HepG2 (cell line): ENCODE measurements at regions not wholly inside any gene's neighbourhood (a gene's known extent, or its start where the extent isn't known, plus 50 kb on each side); places are given as distances from the start of the nearest gene placed in this dataset.

Experiments
- KLF12 ChIP-seq: sonication (generic); formaldehyde crosslinking; IDR thresholded peaks from 2 replicates; pipeline ENCODE4 v1.4.0; 2020; ENCODE audit warnings: missing genetic modification reagents, borderline replicate concordance
- PCBP1 ChIP-seq: fragments of 200-400 bp; formaldehyde crosslinking; IDR thresholded peaks from 2 replicates; pipeline ENCODE4 v1.6.1; 2017; ENCODE audit warnings: mild to moderate bottlenecking, low read depth, low read length, borderline replicate concordance
- U2AF2 ChIP-seq: fragments of 200-400 bp; formaldehyde crosslinking; IDR thresholded peaks from 2 replicates; pipeline ENCODE4 v1.6.1; 2017; ENCODE audit warnings: low read depth, mild to moderate bottlenecking, low read length
- ZBTB39 ChIP-seq: sonication (generic); formaldehyde crosslinking; IDR thresholded peaks from 2 replicates; pipeline ENCODE4 v1.5.0; 2020; ENCODE audit warnings: missing genetic modification reagents
- ZGPAT ChIP-seq: IDR thresholded peaks from 2 replicates; pipeline ENCODE4 v1.6.1; 2016; ENCODE audit warnings: mild to moderate bottlenecking
- ZNF30 ChIP-seq: sonication (generic); formaldehyde crosslinking; IDR thresholded peaks from 2 replicates; pipeline ENCODE4 v1.5.0; 2020; ENCODE audit warnings: mild to moderate bottlenecking, missing genetic modification reagents
- ZNF512 ChIP-seq: sonication (generic); formaldehyde crosslinking; IDR thresholded peaks from 2 replicates; pipeline ENCODE4 v1.4.0; 2020; ENCODE audit warnings: mild to moderate bottlenecking, missing genetic modification reagents
- ZSCAN30 ChIP-seq: sonication (generic); formaldehyde crosslinking; IDR thresholded peaks from 2 replicates; pipeline ENCODE4 v1.5.0; 2020; ENCODE audit warnings: mild to moderate bottlenecking, missing genetic modification reagents

- 0 out of 2 replicates have a peak, but pooled peaks have one; percentile 1 for TF ChIP-seq ZGPAT
- peak; percentile 36; the same call in 1 of the 2 replicates for TF ChIP-seq ZBTB39 (CRISPR knock-in tag)
- peak; percentile 68; the same call in 1 of the 2 replicates for TF ChIP-seq ZNF512 (CRISPR knock-in tag)
- TF ChIP-seq PCBP1 = 0 out of 2 replicates have a peak, but pooled peaks have one; percentile 68
- 0 out of 2 replicates have a peak, but pooled peaks have one; percentile 20 for TF ChIP-seq ZNF30 (CRISPR knock-in tag)
- 0 out of 2 replicates have a peak, but pooled peaks have one; percentile 24 for TF ChIP-seq KLF12 (CRISPR knock-in tag)
- peak; percentile 46; the same call in 1 of the 2 replicates for TF ChIP-seq ZSCAN30 (CRISPR knock-in tag)
- TF ChIP-seq U2AF2 = peak; percentile 96
Observed at GRCh38 chr20:50451792-50452425, 58.3 kb upstream of the PTPN1 start (continued).
